ENCODE measurements at regions not wholly inside any gene's neighbourhood (a gene's known extent, or its start where the extent isn't known, plus 50 kb on each side); places are given as distances from the start of the nearest gene placed in this dataset.

- no peak for DNase-seq
- Histone ChIP-seq H3K27me3 (no peaks in the 10 kb centered on the region), H3K9me3 (no peaks in the 10 kb centered on the region), H3K36me3 (no peaks in the 10 kb centered on the region), H3K4me1 (no peaks in the 10 kb centered on the region), H3K27ac (no peak overlapping the region), H3K4me3 (no peak overlapping the region)
- TF ChIP-seq CTCF (IDR thresholded peaks at IDR 0.05) (no peak), POLR2A (IDR thresholded peaks at IDR 0.05) (no peak)
Observed at GRCh38 chr1:57621776-57622175, 197.9 kb upstream of the DAB1 start.

DNA sequence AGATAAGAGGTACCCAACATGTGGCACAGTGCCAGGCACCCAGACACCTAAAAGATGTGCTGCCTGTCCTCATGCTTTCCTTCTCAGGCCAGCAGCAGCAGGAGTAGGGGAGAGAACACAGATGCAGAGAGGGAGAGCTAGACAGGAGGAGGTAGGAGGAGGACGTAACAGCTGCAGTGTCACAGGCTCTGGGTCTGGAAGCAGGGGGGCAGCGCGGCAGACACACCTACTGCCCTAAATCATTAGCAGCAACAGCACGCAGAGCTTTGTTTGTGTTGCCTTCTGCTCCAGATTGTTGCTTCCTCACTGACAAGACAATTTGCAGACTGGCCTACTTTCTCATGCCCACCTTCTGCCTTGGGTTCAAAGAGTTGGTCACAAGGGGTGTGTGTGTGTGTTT, 196.7 kb upstream of the DAB1 start:
- TF ChIP-seq POLR2A (IDR thresholded peaks at IDR 0.05) (no peak), CTCF (IDR thresholded peaks at IDR 0.05) (no peak)
- Histone ChIP-seq H3K9me3 (no peaks in the 10 kb centered on the region), H3K27ac (no peak overlapping the region), H3K36me3 (no peaks in the 10 kb centered on the region), H3K4me1 (no peaks in the 10 kb centered on the region), H3K27me3 (no peaks in the 10 kb centered on the region), H3K4me3 (no peak overlapping the region)
- no peak for DNase-seq

GRCh38 chr1:57616921-57617320, 193.1 kb upstream of the DAB1 start:
- Histone ChIP-seq H3K27me3 (no peaks in the 10 kb centered on the region), H3K36me3 (no peaks in the 10 kb centered on the region), H3K9me3 (no peaks in the 10 kb centered on the region), H3K4me3 (no peak overlapping the region), H3K27ac (no peak overlapping the region), H3K4me1 (no peaks in the 10 kb centered on the region)
- TF ChIP-seq POLR2A (IDR thresholded peaks at IDR 0.05): no peak
- no peak for TF ChIP-seq CTCF (IDR thresholded peaks at IDR 0.05)
- DNase-seq: no peak

DNA sequence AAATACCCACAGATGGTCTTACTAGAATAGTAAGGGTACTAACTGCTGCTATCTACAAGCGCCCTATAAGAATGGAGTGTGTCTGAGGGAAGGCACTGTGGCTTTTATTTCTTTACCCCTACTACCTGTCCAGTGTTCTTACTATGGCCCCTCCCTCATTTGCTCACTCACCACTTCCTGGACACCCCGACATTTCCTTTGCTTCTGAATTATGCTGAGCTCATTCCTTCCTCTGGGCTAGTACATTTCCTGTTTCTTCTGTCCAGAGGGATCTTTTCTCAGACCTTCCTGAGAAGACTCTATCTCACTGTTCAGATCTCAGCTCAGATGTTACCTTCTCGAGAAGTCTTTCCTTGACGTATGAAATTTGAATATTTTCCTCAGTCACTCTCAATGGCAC, 192.1 kb upstream of the DAB1 start:
- TF ChIP-seq CTCF (IDR thresholded peaks at IDR 0.05): no peak
- TF ChIP-seq POLR2A (IDR thresholded peaks at IDR 0.05): no peak
- no peaks in the 10 kb centered on the region for H3K36me3 ChIP-seq
- no peak overlapping the region for H3K4me3 ChIP-seq
- no peaks in the 10 kb centered on the region for H3K4me1 ChIP-seq
- H3K27ac ChIP-seq: no peak overlapping the region
- no peaks in the 10 kb centered on the region for H3K27me3 ChIP-seq
- no peak for DNase-seq
- H3K9me3 ChIP-seq: no peaks in the 10 kb centered on the region

DNA sequence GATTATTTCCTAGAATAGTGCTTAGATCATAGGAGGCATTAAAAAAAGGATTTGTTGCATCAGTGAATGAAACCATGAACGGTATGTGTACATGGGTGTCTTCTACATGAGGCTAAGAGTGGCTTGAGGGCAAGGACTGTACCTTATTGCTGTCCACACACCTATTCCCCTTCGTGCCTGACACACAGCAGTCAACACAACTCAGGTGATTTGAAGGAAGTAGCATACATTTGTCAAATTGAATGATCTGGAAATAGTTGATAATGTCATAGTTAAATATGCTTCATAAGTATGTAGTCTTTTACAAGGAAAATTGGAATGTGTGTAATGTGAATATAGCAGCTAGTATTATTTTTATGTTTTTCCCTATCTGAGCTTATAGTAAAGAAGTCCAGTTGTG, 189.0 kb upstream of the DAB1 start:
- H3K9me3 ChIP-seq: no peaks in the 10 kb centered on the region
- H3K36me3 ChIP-seq: no peaks in the 10 kb centered on the region
- H3K27ac ChIP-seq: no peak overlapping the region
- no peak for TF ChIP-seq CTCF (IDR thresholded peaks at IDR 0.05)
- TF ChIP-seq POLR2A (IDR thresholded peaks at IDR 0.05): no peak
- H3K4me3 ChIP-seq: no peak overlapping the region
- no peaks in the 10 kb centered on the region for H3K4me1 ChIP-seq
- H3K27me3 ChIP-seq: no peaks in the 10 kb centered on the region
- no peak for DNase-seq

GRCh38 chr1:57605933-57606332, 182.1 kb upstream of the DAB1 start:
- no peak for TF ChIP-seq CTCF (IDR thresholded peaks at IDR 0.05)
- no peak for TF ChIP-seq POLR2A (IDR thresholded peaks at IDR 0.05)
- H3K4me1 ChIP-seq: no peaks in the 10 kb centered on the region
- H3K36me3 ChIP-seq: no peaks in the 10 kb centered on the region
- no peak overlapping the region for H3K4me3 ChIP-seq
- no peak overlapping the region for H3K27ac ChIP-seq
- no peaks in the 10 kb centered on the region for H3K27me3 ChIP-seq
- H3K9me3 ChIP-seq: no peaks in the 10 kb centered on the region
- no peak for DNase-seq

Data from Peyer's patch (tissue), 4 donors.